Panc1 (cell line): ENCODE measurements at regions not wholly inside any gene's neighbourhood (a gene's known extent, or its start where the extent isn't known, plus 50 kb on each side); places are given as distances from the start of the nearest gene placed in this dataset.

Experiments used
- POLR2AphosphoS5 ChIP-seq: IDR thresholded peaks from 2 replicates; pipeline ENCODE4 v1.6.1; 2012; ENCODE audit warnings: mild to moderate bottlenecking, low read depth, low read length, moderate library complexity
- SIN3A ChIP-seq: IDR thresholded peaks from 2 replicates; pipeline ENCODE4 v1.6.1; 2012; ENCODE audit warnings: low read depth, mild to moderate bottlenecking, low read length, moderate library complexity, borderline replicate concordance; ENCODE audit not compliant: insufficient read depth
- TCF7L2 ChIP-seq: IDR thresholded peaks from 2 replicates; pipeline ENCODE4 v1.6.1; 2011; ENCODE audit warnings: mild to moderate bottlenecking, low read depth, low read length, inconsistent platforms
- TF ChIP-seq, protein P1 (sequence below): fragments of 450-650 bp; IDR thresholded peaks from 2 replicates; pipeline ENCODE4 v1.5.1; 2017; ENCODE audit warnings: mild to moderate bottlenecking
- TF ChIP-seq, protein P2 (sequence below), 2 experiments: IDR thresholded peaks; 2 replicates each; pipeline ENCODE4 v1.6.1; 2011 to 2012; ENCODE audit warnings: low read depth in 2 of 2, control low read depth in 1 of 2, low read length in 1 of 2, mild to moderate bottlenecking in 1 of 2, moderate library complexity in 1 of 2; ENCODE audit not compliant: insufficient read depth in 1 of 2

DNA sequence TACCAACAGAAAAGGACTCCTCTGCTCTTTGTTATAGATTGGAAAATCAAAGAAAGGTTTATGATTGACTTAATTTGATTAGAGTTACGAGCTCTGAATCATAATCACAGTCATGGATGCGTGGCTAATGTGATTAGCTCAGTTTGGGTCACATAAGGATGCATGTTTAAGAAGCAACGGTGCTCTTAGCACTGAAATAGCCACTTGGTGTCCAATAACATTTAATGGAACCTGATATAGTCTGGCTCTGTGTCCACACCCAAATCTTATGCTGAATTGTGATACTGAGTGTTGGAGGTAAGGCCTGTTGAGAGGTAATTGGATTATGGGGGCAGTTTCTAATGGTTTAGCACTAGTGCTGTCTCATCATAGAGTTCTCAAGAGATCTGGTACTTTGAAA, 501.6 kb downstream of the SLC6A15 start:
- TF ChIP-seq, protein P1, sequence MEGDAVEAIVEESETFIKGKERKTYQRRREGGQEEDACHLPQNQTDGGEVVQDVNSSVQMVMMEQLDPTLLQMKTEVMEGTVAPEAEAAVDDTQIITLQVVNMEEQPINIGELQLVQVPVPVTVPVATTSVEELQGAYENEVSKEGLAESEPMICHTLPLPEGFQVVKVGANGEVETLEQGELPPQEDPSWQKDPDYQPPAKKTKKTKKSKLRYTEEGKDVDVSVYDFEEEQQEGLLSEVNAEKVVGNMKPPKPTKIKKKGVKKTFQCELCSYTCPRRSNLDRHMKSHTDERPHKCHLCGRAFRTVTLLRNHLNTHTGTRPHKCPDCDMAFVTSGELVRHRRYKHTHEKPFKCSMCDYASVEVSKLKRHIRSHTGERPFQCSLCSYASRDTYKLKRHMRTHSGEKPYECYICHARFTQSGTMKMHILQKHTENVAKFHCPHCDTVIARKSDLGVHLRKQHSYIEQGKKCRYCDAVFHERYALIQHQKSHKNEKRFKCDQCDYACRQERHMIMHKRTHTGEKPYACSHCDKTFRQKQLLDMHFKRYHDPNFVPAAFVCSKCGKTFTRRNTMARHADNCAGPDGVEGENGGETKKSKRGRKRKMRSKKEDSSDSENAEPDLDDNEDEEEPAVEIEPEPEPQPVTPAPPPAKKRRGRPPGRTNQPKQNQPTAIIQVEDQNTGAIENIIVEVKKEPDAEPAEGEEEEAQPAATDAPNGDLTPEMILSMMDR, result no peak
- TF ChIP-seq POLR2AphosphoS5 (no peak), TCF7L2 (no peak), SIN3A (no peak)
- TF ChIP-seq, protein P2, sequence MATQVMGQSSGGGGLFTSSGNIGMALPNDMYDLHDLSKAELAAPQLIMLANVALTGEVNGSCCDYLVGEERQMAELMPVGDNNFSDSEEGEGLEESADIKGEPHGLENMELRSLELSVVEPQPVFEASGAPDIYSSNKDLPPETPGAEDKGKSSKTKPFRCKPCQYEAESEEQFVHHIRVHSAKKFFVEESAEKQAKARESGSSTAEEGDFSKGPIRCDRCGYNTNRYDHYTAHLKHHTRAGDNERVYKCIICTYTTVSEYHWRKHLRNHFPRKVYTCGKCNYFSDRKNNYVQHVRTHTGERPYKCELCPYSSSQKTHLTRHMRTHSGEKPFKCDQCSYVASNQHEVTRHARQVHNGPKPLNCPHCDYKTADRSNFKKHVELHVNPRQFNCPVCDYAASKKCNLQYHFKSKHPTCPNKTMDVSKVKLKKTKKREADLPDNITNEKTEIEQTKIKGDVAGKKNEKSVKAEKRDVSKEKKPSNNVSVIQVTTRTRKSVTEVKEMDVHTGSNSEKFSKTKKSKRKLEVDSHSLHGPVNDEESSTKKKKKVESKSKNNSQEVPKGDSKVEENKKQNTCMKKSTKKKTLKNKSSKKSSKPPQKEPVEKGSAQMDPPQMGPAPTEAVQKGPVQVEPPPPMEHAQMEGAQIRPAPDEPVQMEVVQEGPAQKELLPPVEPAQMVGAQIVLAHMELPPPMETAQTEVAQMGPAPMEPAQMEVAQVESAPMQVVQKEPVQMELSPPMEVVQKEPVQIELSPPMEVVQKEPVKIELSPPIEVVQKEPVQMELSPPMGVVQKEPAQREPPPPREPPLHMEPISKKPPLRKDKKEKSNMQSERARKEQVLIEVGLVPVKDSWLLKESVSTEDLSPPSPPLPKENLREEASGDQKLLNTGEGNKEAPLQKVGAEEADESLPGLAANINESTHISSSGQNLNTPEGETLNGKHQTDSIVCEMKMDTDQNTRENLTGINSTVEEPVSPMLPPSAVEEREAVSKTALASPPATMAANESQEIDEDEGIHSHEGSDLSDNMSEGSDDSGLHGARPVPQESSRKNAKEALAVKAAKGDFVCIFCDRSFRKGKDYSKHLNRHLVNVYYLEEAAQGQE (IDR thresholded peaks at IDR 0.05; ENCODE audit: insufficient read depth in 1 of 2, low read depth in 2 of 2, low read length in 1 of 2), result no peak
